ENCODE measurements at regions not wholly inside any gene's neighbourhood (a gene's known extent, or its start where the extent isn't known, plus 50 kb on each side); places are given as distances from the start of the nearest gene placed in this dataset.
A peak's percentile ranks its signal among the peaks of the same experiment; 100 is the strongest.

DNA sequence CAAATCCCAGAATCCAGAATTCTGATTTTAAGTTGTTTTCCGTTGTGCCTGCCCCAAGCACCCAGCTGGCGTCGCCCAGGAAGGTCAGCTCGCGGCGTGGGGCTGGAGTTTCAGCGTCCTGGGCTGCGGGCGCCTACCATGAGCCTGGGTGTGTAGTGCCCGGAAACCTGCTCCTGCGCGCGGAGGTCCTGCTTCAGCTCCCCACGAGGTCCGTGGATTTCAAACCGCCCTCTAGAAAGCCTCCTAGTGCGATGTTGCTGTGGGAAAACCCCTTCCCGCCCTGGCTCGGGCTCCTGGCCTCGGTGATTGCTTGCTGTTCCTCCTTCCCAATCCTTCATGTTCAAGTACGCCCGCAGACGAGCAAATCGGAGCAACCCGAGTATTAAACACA is 51.3 kb upstream of the NRN1 start:
- Histone ChIP-seq H3K36me3 (ENCODE audit: control insufficient read depth, insufficient read depth, low read length) (no peaks in the 10 kb centered on the region), H3K27me3 (replicated peaks; ENCODE audit: control insufficient read depth, insufficient read depth, low read length) (no peaks in the 10 kb centered on the region), H3K4me3 (replicated peaks; ENCODE audit: low read depth, low read length) (no peak overlapping the region)
- TF ChIP-seq CTCF (IDR thresholded peaks at IDR 0.05; ENCODE audit: insufficient read depth, low read length, poor library complexity, severe bottlenecking), result no peak
- no peak for DNase-seq (ENCODE audit: extremely low read depth, insufficient read length)

DNA sequence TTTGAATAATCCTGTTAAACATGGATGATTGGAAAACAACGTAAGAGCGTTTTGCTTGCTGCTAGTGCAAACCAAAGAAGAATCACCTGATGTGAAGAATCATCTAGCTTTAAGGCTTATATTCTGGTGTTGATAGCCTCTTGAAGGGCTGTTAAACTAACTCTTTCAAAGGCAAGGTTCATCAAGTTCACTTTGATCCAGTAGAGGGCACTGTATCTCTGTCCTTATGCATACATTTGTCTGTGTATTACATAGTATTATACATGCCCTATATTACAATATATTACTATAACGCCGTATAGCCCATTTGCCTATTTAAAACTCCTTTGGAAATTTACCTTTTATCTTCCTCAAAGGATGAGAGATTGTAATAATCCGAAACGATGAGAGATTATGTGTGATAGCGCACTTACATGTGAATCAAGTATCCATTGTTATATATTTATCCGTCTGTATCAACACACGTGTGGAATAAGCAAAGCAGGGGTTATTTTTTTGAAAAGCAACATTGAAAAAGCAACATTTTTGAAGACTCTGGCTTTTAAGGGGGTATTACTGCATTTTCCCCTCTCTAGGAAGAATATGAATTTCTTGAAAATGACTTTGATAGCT is 50.8 kb upstream of the NRN1 start:
- TF ChIP-seq CTCF (IDR thresholded peaks at IDR 0.05; ENCODE audit: insufficient read depth, low read length, poor library complexity, severe bottlenecking), result peak; percentile 60
- DNase-seq (ENCODE audit: extremely low read depth, insufficient read length), result peak; percentile 9
- no peaks in the 10 kb centered on the region for H3K36me3 ChIP-seq (ENCODE audit: control insufficient read depth, insufficient read depth, low read length)
- no peak overlapping the region for H3K4me3 ChIP-seq (replicated peaks; ENCODE audit: low read depth, low read length)
- no peaks in the 10 kb centered on the region for H3K27me3 ChIP-seq (replicated peaks; ENCODE audit: control insufficient read depth, insufficient read depth, low read length)

Data from GM06990 (cell line).